ENCODE measurements at regions not wholly inside any gene's neighbourhood (a gene's known extent, or its start where the extent isn't known, plus 50 kb on each side); places are given as distances from the start of the nearest gene placed in this dataset.

DNA sequence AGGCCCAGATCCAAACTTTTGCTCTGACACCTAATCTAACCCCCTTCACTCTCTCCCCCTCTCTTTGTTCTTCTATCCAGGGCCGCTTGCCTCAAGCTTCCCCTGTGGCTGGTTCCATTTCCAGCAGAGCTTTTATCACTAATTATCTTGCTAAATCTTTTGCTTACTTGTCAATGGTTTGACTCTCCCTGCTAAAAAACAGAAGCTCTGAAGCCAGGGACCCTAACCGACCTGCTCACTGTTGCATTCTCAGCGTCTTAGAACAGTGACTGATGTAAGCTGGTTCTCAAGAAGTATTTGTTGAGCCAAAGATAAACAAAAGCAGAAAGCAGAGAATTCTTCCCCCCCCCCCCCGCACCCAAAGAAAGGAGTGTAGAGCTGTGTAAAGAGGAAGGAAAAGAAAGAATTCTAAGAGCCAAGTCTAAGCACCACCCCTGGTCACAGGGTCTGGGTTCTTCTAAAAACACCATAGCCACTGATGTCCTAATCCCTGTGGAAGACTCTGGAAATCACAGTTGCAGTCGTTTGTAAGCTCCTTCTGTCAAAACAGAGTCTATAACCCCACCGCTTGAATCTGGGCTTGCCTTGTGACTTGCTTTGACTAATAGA is 385.8 kb downstream of the MED13L start:
- Histone ChIP-seq H3K36me3 (ENCODE audit: insufficient read depth, low read length) (no peaks in the 10 kb centered on the region), H2AFZ (ENCODE audit: low read length) (no peak overlapping the region), H3K4me1 (ENCODE audit: insufficient read depth, low read length, poor library complexity, severe bottlenecking) (no peaks in the 10 kb centered on the region), H4K20me1 (ENCODE audit: insufficient read depth, low read length, poor library complexity, severe bottlenecking) (no peaks in the 10 kb centered on the region), H3K9me3 (ENCODE audit: insufficient read depth, low read depth, low read length) (peaks cover 3% of the 10 kb centered on the region; the same call in 1 of the 2 replicates), H3F3A (ENCODE audit: low read depth) (no peaks in the 10 kb centered on the region), H3K4me2 (ENCODE audit: low read depth, low read length, poor library complexity, severe bottlenecking) (no peak overlapping the region), H3K79me2 (ENCODE audit: insufficient read depth, low read length) (no peaks in the 10 kb centered on the region), H3K4me3 (ENCODE audit: low read length, poor library complexity, severe bottlenecking) (no peak overlapping the region), H3K9ac (ENCODE audit: low read depth, low read length, poor library complexity, severe bottlenecking) (no peak overlapping the region), H3K27me3 (ENCODE audit: insufficient read depth, low read length, poor library complexity, severe bottlenecking) (no peaks in the 10 kb centered on the region), H3K9me2 (replicated peaks; ENCODE audit: low read depth, low read length) (no peaks in the 10 kb centered on the region)
- TF ChIP-seq CTCF (conservative IDR thresholded peaks at IDR 0.05; ENCODE audit: low read length), result no peak
- TF ChIP-seq EZH2phosphoT487 (IDR thresholded peaks at IDR 0.05; ENCODE audit: borderline replicate concordance), result no peak

GRCh38 chr12:115886666-115887065 is 390.8 kb downstream of the MED13L start:
- Histone ChIP-seq H3K9me3 (ENCODE audit: insufficient read depth, low read depth, low read length) (no peaks in the 10 kb centered on the region), H2AFZ (ENCODE audit: low read length) (no peak overlapping the region), H3K27me3 (ENCODE audit: insufficient read depth, low read length, poor library complexity, severe bottlenecking) (no peaks in the 10 kb centered on the region), H3K4me2 (ENCODE audit: low read depth, low read length, poor library complexity, severe bottlenecking) (no peak overlapping the region), H3K4me1 (ENCODE audit: insufficient read depth, low read length, poor library complexity, severe bottlenecking) (no peaks in the 10 kb centered on the region), H3K36me3 (ENCODE audit: insufficient read depth, low read length) (no peaks in the 10 kb centered on the region), H3F3A (ENCODE audit: low read depth) (no peaks in the 10 kb centered on the region), H3K79me2 (ENCODE audit: insufficient read depth, low read length) (no peaks in the 10 kb centered on the region), H3K4me3 (ENCODE audit: low read length, poor library complexity, severe bottlenecking) (no peak overlapping the region), H3K9me2 (replicated peaks; ENCODE audit: low read depth, low read length) (no peaks in the 10 kb centered on the region), H4K20me1 (ENCODE audit: insufficient read depth, low read length, poor library complexity, severe bottlenecking) (no peaks in the 10 kb centered on the region), H3K9ac (ENCODE audit: low read depth, low read length, poor library complexity, severe bottlenecking) (no peak overlapping the region)
- no peak for TF ChIP-seq CTCF (conservative IDR thresholded peaks at IDR 0.05; ENCODE audit: low read length)

- H3K4me1 ChIP-seq (ENCODE audit: insufficient read depth, low read length, poor library complexity, severe bottlenecking), result no peaks in the 10 kb centered on the region
- no peaks in the 10 kb centered on the region for H3K36me3 ChIP-seq (ENCODE audit: insufficient read depth, low read length)
- H3K79me2 ChIP-seq (ENCODE audit: insufficient read depth, low read length), result no peaks in the 10 kb centered on the region
- H2AFZ ChIP-seq (ENCODE audit: low read length), result no peak overlapping the region
- H3F3A ChIP-seq (ENCODE audit: low read depth), result no peaks in the 10 kb centered on the region
- no peaks in the 10 kb centered on the region for H3K9me3 ChIP-seq (ENCODE audit: insufficient read depth, low read depth, low read length)
- H3K4me2 ChIP-seq (ENCODE audit: low read depth, low read length, poor library complexity, severe bottlenecking), result no peak overlapping the region
- no peaks in the 10 kb centered on the region for H4K20me1 ChIP-seq (ENCODE audit: insufficient read depth, low read length, poor library complexity, severe bottlenecking)
- no peaks in the 10 kb centered on the region for H3K9me2 ChIP-seq (replicated peaks; ENCODE audit: low read depth, low read length)
- H3K9ac ChIP-seq (ENCODE audit: low read depth, low read length, poor library complexity, severe bottlenecking), result no peak overlapping the region
- H3K4me3 ChIP-seq (ENCODE audit: low read length, poor library complexity, severe bottlenecking), result no peak overlapping the region
- H3K27me3 ChIP-seq (ENCODE audit: insufficient read depth, low read length, poor library complexity, severe bottlenecking), result no peaks in the 10 kb centered on the region
- no peak for TF ChIP-seq EZH2phosphoT487 (IDR thresholded peaks at IDR 0.05; ENCODE audit: borderline replicate concordance)
- TF ChIP-seq CTCF (conservative IDR thresholded peaks at IDR 0.05; ENCODE audit: low read length), result no peak
Observed at GRCh38 chr12:115885040-115885690, 392.3 kb downstream of the MED13L start.

Data from Loucy (cell line).